ENCODE measurements at regions not wholly inside any gene's neighbourhood (a gene's known extent, or its start where the extent isn't known, plus 50 kb on each side); places are given as distances from the start of the nearest gene placed in this dataset.

GRCh38 chr2:4507661-4508060 is 804.3 kb downstream of the DCDC2C start:
- H3K4me2 ChIP-seq (ENCODE audit: low read depth, low read length, poor library complexity, severe bottlenecking): no peak overlapping the region
- no peaks in the 10 kb centered on the region for H3K9me2 ChIP-seq (replicated peaks; ENCODE audit: low read depth, low read length)
- no peaks in the 10 kb centered on the region for H3K36me3 ChIP-seq (ENCODE audit: insufficient read depth, low read length)
- no peak overlapping the region for H3K9ac ChIP-seq (ENCODE audit: low read depth, low read length, poor library complexity, severe bottlenecking)
- no peaks in the 10 kb centered on the region for H3K27me3 ChIP-seq (ENCODE audit: insufficient read depth, low read length, poor library complexity, severe bottlenecking)
- no peaks in the 10 kb centered on the region for H4K20me1 ChIP-seq (ENCODE audit: insufficient read depth, low read length, poor library complexity, severe bottlenecking)
- no peak overlapping the region for H3K4me3 ChIP-seq (ENCODE audit: low read length, poor library complexity, severe bottlenecking)
- H3F3A ChIP-seq (ENCODE audit: low read depth): no peaks in the 10 kb centered on the region
- H3K79me2 ChIP-seq (ENCODE audit: insufficient read depth, low read length): no peaks in the 10 kb centered on the region
- H2AFZ ChIP-seq (ENCODE audit: low read length): no peak overlapping the region
- H3K4me1 ChIP-seq (ENCODE audit: insufficient read depth, low read length, poor library complexity, severe bottlenecking): no peaks in the 10 kb centered on the region
- TF ChIP-seq EZH2phosphoT487 (IDR thresholded peaks at IDR 0.05; ENCODE audit: borderline replicate concordance): no peak
- no peak for TF ChIP-seq CTCF (conservative IDR thresholded peaks at IDR 0.05; ENCODE audit: low read length)
- no peaks in the 10 kb centered on the region for H3K9me3 ChIP-seq (ENCODE audit: insufficient read depth, low read depth, low read length)

- no peaks in the 10 kb centered on the region for H3K4me1 ChIP-seq (ENCODE audit: insufficient read depth, low read length, poor library complexity, severe bottlenecking)
- H2AFZ ChIP-seq (ENCODE audit: low read length): no peak overlapping the region
- H3K9me3 ChIP-seq (ENCODE audit: insufficient read depth, low read depth, low read length): no peaks in the 10 kb centered on the region
- no peak overlapping the region for H3K4me2 ChIP-seq (ENCODE audit: low read depth, low read length, poor library complexity, severe bottlenecking)
- no peak overlapping the region for H3K4me3 ChIP-seq (ENCODE audit: low read length, poor library complexity, severe bottlenecking)
- H3K79me2 ChIP-seq (ENCODE audit: insufficient read depth, low read length): no peaks in the 10 kb centered on the region
- TF ChIP-seq CTCF (conservative IDR thresholded peaks at IDR 0.05; ENCODE audit: low read length) (no peak), EZH2phosphoT487 (IDR thresholded peaks at IDR 0.05; ENCODE audit: borderline replicate concordance) (no peak)
- H3K27me3 ChIP-seq (ENCODE audit: insufficient read depth, low read length, poor library complexity, severe bottlenecking): no peaks in the 10 kb centered on the region
- H3K9me2 ChIP-seq (replicated peaks; ENCODE audit: low read depth, low read length): no peaks in the 10 kb centered on the region
- no peaks in the 10 kb centered on the region for H3F3A ChIP-seq (ENCODE audit: low read depth)
- H3K9ac ChIP-seq (ENCODE audit: low read depth, low read length, poor library complexity, severe bottlenecking): no peak overlapping the region
- no peaks in the 10 kb centered on the region for H4K20me1 ChIP-seq (ENCODE audit: insufficient read depth, low read length, poor library complexity, severe bottlenecking)
- H3K36me3 ChIP-seq (ENCODE audit: insufficient read depth, low read length): no peaks in the 10 kb centered on the region
These were observed 812.7 kb downstream of the DCDC2C start for GRCh38 chr2:4515871-4516761.

- H3K4me1 ChIP-seq (ENCODE audit: insufficient read depth, low read length, poor library complexity, severe bottlenecking): no peaks in the 10 kb centered on the region
- no peak overlapping the region for H3K4me2 ChIP-seq (ENCODE audit: low read depth, low read length, poor library complexity, severe bottlenecking)
- no peaks in the 10 kb centered on the region for H3K9me3 ChIP-seq (ENCODE audit: insufficient read depth, low read depth, low read length)
- TF ChIP-seq EZH2phosphoT487 (IDR thresholded peaks at IDR 0.05; ENCODE audit: borderline replicate concordance) (no peak), CTCF (conservative IDR thresholded peaks at IDR 0.05; ENCODE audit: low read length) (no peak)
- no peak overlapping the region for H3K9ac ChIP-seq (ENCODE audit: low read depth, low read length, poor library complexity, severe bottlenecking)
- no peaks in the 10 kb centered on the region for H3F3A ChIP-seq (ENCODE audit: low read depth)
- H2AFZ ChIP-seq (ENCODE audit: low read length): no peak overlapping the region
- no peaks in the 10 kb centered on the region for H3K79me2 ChIP-seq (ENCODE audit: insufficient read depth, low read length)
- no peaks in the 10 kb centered on the region for H3K36me3 ChIP-seq (ENCODE audit: insufficient read depth, low read length)
- no peak overlapping the region for H3K4me3 ChIP-seq (ENCODE audit: low read length, poor library complexity, severe bottlenecking)
- H3K27me3 ChIP-seq (ENCODE audit: insufficient read depth, low read length, poor library complexity, severe bottlenecking): no peaks in the 10 kb centered on the region
- H3K9me2 ChIP-seq (replicated peaks; ENCODE audit: low read depth, low read length): no peaks in the 10 kb centered on the region
- H4K20me1 ChIP-seq (ENCODE audit: insufficient read depth, low read length, poor library complexity, severe bottlenecking): no peaks in the 10 kb centered on the region
These were observed 815.2 kb downstream of the DCDC2C start for GRCh38 chr2:4518596-4518995.
